SK-N-MC (cell line): ENCODE measurements at regions not wholly inside any gene's neighbourhood (a gene's known extent, or its start where the extent isn't known, plus 50 kb on each side); places are given as distances from the start of the nearest gene placed in this dataset.

Experiments
- EZH2 ChIP-seq: fragments of 200-600 bp; sonication (generic); IDR thresholded peaks from one replicate; pipeline ENCODE4 v1.6.1; 2017; ENCODE audit warnings: antibody characterized with exemption
- POLR2AphosphoS5 ChIP-seq: IDR thresholded peaks from 2 replicates; pipeline ENCODE4 v1.6.1; 2012; ENCODE audit warnings: mild to moderate bottlenecking, low read depth, low read length, borderline replicate concordance

GRCh38 chr1:98559291-98559690 is 102.2 kb upstream of the SNX7 start:
- TF ChIP-seq EZH2 (no peak), POLR2AphosphoS5 (no peak)
